ENCODE measurements at regions not wholly inside any gene's neighbourhood (a gene's known extent, or its start where the extent isn't known, plus 50 kb on each side); places are given as distances from the start of the nearest gene placed in this dataset.

DNA sequence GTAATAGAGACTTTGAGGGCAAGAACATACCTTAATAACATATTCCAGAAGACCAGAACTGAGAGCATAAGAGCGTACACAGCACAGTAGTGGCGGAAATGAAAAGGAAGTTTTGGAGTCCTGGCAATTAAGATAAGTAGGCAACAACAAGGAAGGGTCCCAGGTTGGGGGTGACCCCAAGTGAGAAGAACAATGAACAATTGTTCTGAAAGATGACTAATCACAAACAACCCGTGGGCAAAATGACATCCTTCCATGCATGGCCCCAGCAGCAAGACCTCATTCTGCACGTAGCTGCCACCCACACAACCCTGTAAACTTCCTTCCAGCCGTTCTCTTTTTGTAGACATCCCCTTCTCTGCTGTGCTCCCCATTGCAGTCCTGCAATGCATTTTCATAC, 384.4 kb upstream of the PABPC4L start:
- TF ChIP-seq SUZ12 (IDR thresholded peaks at IDR 0.05), result no peak
- TF ChIP-seq NFRKB (IDR thresholded peaks at IDR 0.05), result no peak
- no peak for TF ChIP-seq PKNOX1 (IDR thresholded peaks at IDR 0.05)
